IMR-90 (cell line): ENCODE measurements at regions not wholly inside any gene's neighbourhood (a gene's known extent, or its start where the extent isn't known, plus 50 kb on each side); places are given as distances from the start of the nearest gene placed in this dataset.

Experiments
- FOS ChIP-seq: fragments of 150-350 bp; IDR thresholded peaks from 2 replicates; pipeline ENCODE4 v1.6.1; 2016; ENCODE audit warnings: low read depth, low read length
- MAFK ChIP-seq: IDR thresholded peaks from 2 replicates; pipeline ENCODE4 v1.6.1; 2012; ENCODE audit warnings: low read depth, low read length, improper control_type of control experiment
- POLR2A ChIP-seq: IDR thresholded peaks from 2 replicates; pipeline ENCODE4 v1.6.1; 2012; ENCODE audit warnings: mild to moderate bottlenecking, low read depth, low read length
- TF ChIP-seq, protein P1 (sequence below): conservative IDR thresholded peaks from 2 replicates; pipeline ENCODE4 v1.5.1; 2012; ENCODE audit warnings: mild to moderate bottlenecking, low read depth, low read length, improper control_type of control experiment

DNA sequence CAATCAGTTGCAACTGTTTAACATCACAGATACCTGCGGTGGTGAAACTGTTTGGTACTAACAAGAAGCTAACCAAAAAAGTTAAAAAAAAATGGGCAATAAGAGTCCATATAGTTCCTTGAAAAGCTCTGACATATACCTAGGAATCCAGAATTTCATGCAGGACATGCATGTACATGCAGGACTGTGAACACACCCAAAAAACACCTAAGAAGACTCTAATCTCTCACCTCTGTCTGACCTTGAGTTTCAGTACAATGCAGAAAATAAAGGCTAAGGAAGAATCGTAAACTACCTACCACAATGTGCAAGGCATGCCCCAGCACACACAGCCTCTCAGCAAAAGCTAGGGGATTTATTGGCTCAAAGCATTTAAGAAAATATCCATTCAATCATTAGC, 110.7 kb upstream of the GOLGA8J start:
- TF ChIP-seq, protein P1, sequence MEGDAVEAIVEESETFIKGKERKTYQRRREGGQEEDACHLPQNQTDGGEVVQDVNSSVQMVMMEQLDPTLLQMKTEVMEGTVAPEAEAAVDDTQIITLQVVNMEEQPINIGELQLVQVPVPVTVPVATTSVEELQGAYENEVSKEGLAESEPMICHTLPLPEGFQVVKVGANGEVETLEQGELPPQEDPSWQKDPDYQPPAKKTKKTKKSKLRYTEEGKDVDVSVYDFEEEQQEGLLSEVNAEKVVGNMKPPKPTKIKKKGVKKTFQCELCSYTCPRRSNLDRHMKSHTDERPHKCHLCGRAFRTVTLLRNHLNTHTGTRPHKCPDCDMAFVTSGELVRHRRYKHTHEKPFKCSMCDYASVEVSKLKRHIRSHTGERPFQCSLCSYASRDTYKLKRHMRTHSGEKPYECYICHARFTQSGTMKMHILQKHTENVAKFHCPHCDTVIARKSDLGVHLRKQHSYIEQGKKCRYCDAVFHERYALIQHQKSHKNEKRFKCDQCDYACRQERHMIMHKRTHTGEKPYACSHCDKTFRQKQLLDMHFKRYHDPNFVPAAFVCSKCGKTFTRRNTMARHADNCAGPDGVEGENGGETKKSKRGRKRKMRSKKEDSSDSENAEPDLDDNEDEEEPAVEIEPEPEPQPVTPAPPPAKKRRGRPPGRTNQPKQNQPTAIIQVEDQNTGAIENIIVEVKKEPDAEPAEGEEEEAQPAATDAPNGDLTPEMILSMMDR, result no peak
- TF ChIP-seq POLR2A (no peak), FOS (no peak), MAFK (no peak)
